GM12878 (cell line): ENCODE measurements at regions not wholly inside any gene's neighbourhood (a gene's known extent, or its start where the extent isn't known, plus 50 kb on each side); places are given as distances from the start of the nearest gene placed in this dataset.

Source experiments
- ATAC-seq: fragments of 200-7000 bp; cut with Tn5 transposase; 3 replicates; pipeline ENCODE4 v1.9.1; 2020; ENCODE audit warnings: mild to moderate bottlenecking, moderate library complexity
- BruUV-seq: library from RNA; stranded (reverse); fragments of 400-500 nt; replicated peaks from 2 replicates; lab custom pipeline; 2021; lab: Mats Ljungman, UMichigan
- CTCF ChIA-PET: fragments of 300-600 bp; sonication (Branson Sonifier 250); formaldehyde crosslinking; extraction: SDS; loops from one replicate; lab custom pipeline; 2021; ENCODE audit warnings: inconsistent platforms; lab: Yijun Ruan, JAX
- POLR2A ChIA-PET: fragments of 350-600 bp; formaldehyde crosslinking; extraction: SDS; loops from one replicate; lab custom pipeline; 2021; ENCODE audit warnings: inconsistent platforms; lab: Charles Lee
- RAD21 ChIA-PET: fragments of 300-600 bp; sonication (Branson Sonifier 250); formaldehyde crosslinking; loops from one replicate; lab custom pipeline; 2023; ENCODE audit warnings: antibody characterized with exemption; ENCODE audit not compliant: unreplicated experiment; lab: Charles Lee
- SMC1A ChIA-PET: fragments of 300-600 bp; sonication (Branson Sonifier 250); formaldehyde crosslinking; loops from one replicate; lab custom pipeline; 2023; ENCODE audit not compliant: unreplicated experiment, uncharacterized antibody; lab: Charles Lee
- DNase-seq: peaks from one replicate; pipeline ENCODE4 v3.0.0-alpha.2; 2011; ENCODE audit warnings: low read depth, low spot score
- FAIRE-seq: peaks from 3 replicates; lab custom pipeline; 2011; peaks lifted over from hg19 to GRCh38; lab: Jason Lieb, UNC
- H2AFZ ChIP-seq: 2 replicates; pipeline ENCODE4 v1.6.0; 2011; ENCODE audit warnings: low read depth, low read length, control low read depth; ENCODE audit not compliant: control insufficient read depth
- H3K27ac ChIP-seq: 2 replicates; pipeline ENCODE4 v1.5.1; 2011; ENCODE audit warnings: control low read depth; ENCODE audit not compliant: control insufficient read depth, insufficient read depth
- H3K27me3 ChIP-seq, 2 experiments: replicated peaks in 1 of 2; 2 replicates each; pipeline versions ENCODE4 v1.6.0 to v1.6.1; 2011; ENCODE audit warnings: low read length in 1 of 2; ENCODE audit not compliant: control insufficient read depth in 2 of 2, insufficient read depth in 2 of 2
- H3K36me3 ChIP-seq, 2 experiments: 2 replicates each; pipeline ENCODE4 v1.5.1; 2011; ENCODE audit warnings: low read length in 1 of 2; ENCODE audit not compliant: control insufficient read depth in 2 of 2, insufficient read depth in 2 of 2
- H3K4me1 ChIP-seq: 2 replicates; pipeline ENCODE4 v1.6.1; 2011; ENCODE audit warnings: mild to moderate bottlenecking, low read length, moderate library complexity, mixed read lengths; ENCODE audit not compliant: control insufficient read depth, insufficient read depth
- H3K4me2 ChIP-seq: 2 replicates; pipeline ENCODE4 v1.6.0; 2011; ENCODE audit warnings: control low read depth; ENCODE audit not compliant: control insufficient read depth, insufficient read depth
- H3K4me3 ChIP-seq: fragments of 200-600 bp; sonication (generic); 2 replicates; pipeline ENCODE4 v1.5.1; 2016
- H3K79me2 ChIP-seq: 2 replicates; pipeline ENCODE4 v1.6.0; 2011; ENCODE audit warnings: low read length; ENCODE audit not compliant: control insufficient read depth, insufficient read depth
- H3K9ac ChIP-seq: 2 replicates; pipeline ENCODE4 v1.8.0; 2011; ENCODE audit warnings: low read length, control low read depth, mixed read lengths; ENCODE audit not compliant: control insufficient read depth, insufficient read depth
- H3K9me3 ChIP-seq: replicated peaks from 3 replicates; pipeline ENCODE4 v1.5.1; 2011; ENCODE audit warnings: mild to moderate bottlenecking, low read length; ENCODE audit not compliant: control insufficient read depth, insufficient read depth
- H4K20me1 ChIP-seq: 2 replicates; pipeline ENCODE4 v1.6.0; 2011; ENCODE audit not compliant: control insufficient read depth, insufficient read depth
- EED ChIP-seq: sonication (generic); IDR thresholded peaks from 2 replicates; pipeline ENCODE4 v1.6.1; 2016; ENCODE audit warnings: antibody characterized with exemption, low read depth
- ELK1 ChIP-seq: IDR thresholded peaks from 2 replicates; pipeline ENCODE4 v1.6.1; 2012; ENCODE audit warnings: low read depth, low read length, improper control_type of control experiment
- ESRRA ChIP-seq: IDR thresholded peaks from 2 replicates; pipeline ENCODE4 v1.6.1; 2012; ENCODE audit warnings: mild to moderate bottlenecking, low read length, improper control_type of control experiment
- HCFC1 ChIP-seq: fragments of 150-350 bp; IDR thresholded peaks from 2 replicates; pipeline ENCODE4 v1.6.1; 2014; ENCODE audit warnings: low read length
- IKZF2 ChIP-seq, 2 experiments: fragments of 450-650 bp; IDR thresholded peaks; 2 replicates each; pipeline ENCODE4 v1.6.1; 2017; ENCODE audit warnings: mild to moderate bottlenecking in 2 of 2, moderate library complexity in 2 of 2
- KDM1A ChIP-seq: fragments of 200-600 bp; sonication (generic); IDR thresholded peaks from 2 replicates; pipeline ENCODE4 v1.6.1; 2016; ENCODE audit warnings: borderline replicate concordance
- MEF2B ChIP-seq: fragments of 450-650 bp; IDR thresholded peaks from 2 replicates; pipeline ENCODE4 v1.6.1; 2018; ENCODE audit warnings: mild to moderate bottlenecking, moderate library complexity; ENCODE audit not compliant: partially characterized antibody, poor library complexity, severe bottlenecking
- MTA2 ChIP-seq: fragments of 450-650 bp; IDR thresholded peaks from 2 replicates; pipeline ENCODE4 v1.6.1; 2016; ENCODE audit warnings: low read depth, mild to moderate bottlenecking, moderate library complexity
- RAD21 ChIP-seq: IDR thresholded peaks from 2 replicates; pipeline ENCODE4 v1.6.1; 2011; ENCODE audit warnings: mild to moderate bottlenecking, low read depth, low read length, moderate library complexity; ENCODE audit not compliant: insufficient read depth
- RAD51 ChIP-seq: fragments of 450-650 bp; IDR thresholded peaks from 2 replicates; pipeline ENCODE4 v1.6.1; 2016; ENCODE audit warnings: moderate library complexity, mild to moderate bottlenecking, inconsistent platforms
- SKIL ChIP-seq: fragments of 450-650 bp; IDR thresholded peaks from 2 replicates; pipeline ENCODE4 v1.6.1; 2017; ENCODE audit warnings: mild to moderate bottlenecking, low read depth, inconsistent platforms; ENCODE audit not compliant: poor library complexity, severe bottlenecking
- TAF1 ChIP-seq: IDR thresholded peaks from 2 replicates; pipeline ENCODE4 v1.6.1; 2011; ENCODE audit warnings: mild to moderate bottlenecking, low read depth, low read length, borderline replicate concordance
- WRNIP1 ChIP-seq: IDR thresholded peaks from 2 replicates; pipeline ENCODE4 v1.6.1; 2011; ENCODE audit warnings: low read depth, low read length, improper control_type of control experiment, borderline replicate concordance
- WGBS: methylation state at CpG from one replicate; pipeline ENCODE4 v1.1.6; 2016; ENCODE audit warnings: low lambda C conversion rate; ENCODE audit not compliant: insufficient replicate concordance, insufficient coverage; ENCODE audit errors: missing lambda C conversion rate; 5-methylcytosine and 5-hydroxymethylcytosine counted together
- in situ Hi-C: fragments of 300-500 bp; cut with MboI; formaldehyde crosslinking; loops from 9 replicates; pipeline ENCODE4 v1.14.3; 2018; ENCODE audit warnings: mixed read lengths
- intact Hi-C: fragments of 100-400 bp; cut with micrococcal nuclease; formaldehyde crosslinking; loops from one replicate; pipeline ENCODE4 v1.14.2; 2022; ENCODE audit not compliant: unreplicated experiment

GRCh38 chr5:124207118-124207517, 539.3 kb downstream of the ZNF608 start:
- SMC1A ChIA-PET, result interaction anchor here (0.5 kb wide), 1 partner anchor 81 kb away, joined by 3 read pairs; no protein-coding TSS in a partner anchor

GRCh38 chr5:124206540-124206939, 539.9 kb downstream of the ZNF608 start:
- H3K27ac ChIP-seq, result no peak overlapping the region
- FAIRE-seq (no peak), ATAC-seq (no peak), DNase-seq (no peak)
- ChIA-PET CTCF (no interaction called here), RAD21 (no interaction called here), SMC1A (no interaction called here), POLR2A (no interaction called here)
- no TSS peak for BruUV-seq
- H3K27me3 ChIP-seq, result no peaks in the 10 kb centered on the region
- no peak overlapping the region for H2AFZ ChIP-seq
- WGBS, result 3% methylated on average over 2 of the region's 2 CpGs
- H3K4me2 ChIP-seq, result no peak overlapping the region
- no peaks in the 10 kb centered on the region for H3K79me2 ChIP-seq
- in situ Hi-C loops, result no loop called here
- H3K4me1 ChIP-seq, result no peaks in the 10 kb centered on the region
- intact Hi-C loops, result no loop called here
- H3K4me3 ChIP-seq, result no peak overlapping the region
- no peaks in the 10 kb centered on the region for H4K20me1 ChIP-seq
- TF ChIP-seq SKIL (no peak), IKZF2 (IDR thresholded peaks at IDR 0.05) (no peak), EED (no peak), KDM1A (no peak), ELK1 (no peak), MEF2B (no peak), RAD21 (no peak), WRNIP1 (no peak), ESRRA (no peak)
- no peak overlapping the region for H3K9ac ChIP-seq
- no peaks in the 10 kb centered on the region for H3K36me3 ChIP-seq
- H3K9me3 ChIP-seq, result no peaks in the 10 kb centered on the region; the same call in 2 of the 3 replicates

More at GRCh38 chr5:124207118-124207517, 539.3 kb downstream of the ZNF608 start:
- DNase-seq, result no peak
- no TSS peak for BruUV-seq
- H3K9me3 ChIP-seq, result no peaks in the 10 kb centered on the region; the same call in 2 of the 3 replicates
- H4K20me1 ChIP-seq, result no peaks in the 10 kb centered on the region
- no peaks in the 10 kb centered on the region for H3K4me1 ChIP-seq
- intact Hi-C loops, result no loop called here
- 19% methylated on average over 3 of the region's 3 CpGs for WGBS
- H3K4me2 ChIP-seq, result no peak overlapping the region
- in situ Hi-C loops, result no loop called here
- RAD21 ChIA-PET, result no interaction called here
- CTCF ChIA-PET, result no interaction called here
- H3K36me3 ChIP-seq, result no peaks in the 10 kb centered on the region
- no peak for ATAC-seq
- H3K9ac ChIP-seq, result no peak overlapping the region
- H2AFZ ChIP-seq, result no peak overlapping the region
- POLR2A ChIA-PET, result no interaction called here
- no peak overlapping the region for H3K27ac ChIP-seq
- no peak for TF ChIP-seq MTA2
- TF ChIP-seq HCFC1, result no peak
- TF ChIP-seq RAD51, result no peak
- no peak for TF ChIP-seq TAF1
- TF ChIP-seq, all 136 proteins: peak for 0
- FAIRE-seq, result no peak
- Histone ChIP-seq H3K27me3 (no peaks in the 10 kb centered on the region), H3K79me2 (no peaks in the 10 kb centered on the region), H3K4me3 (no peak overlapping the region)
